LNCAP (cell line): ENCODE measurements at regions not wholly inside any gene's neighbourhood (a gene's known extent, or its start where the extent isn't known, plus 50 kb on each side); places are given as distances from the start of the nearest gene placed in this dataset.

Source experiments
- CTCF ChIP-seq: fragments of 450-650 bp; IDR thresholded peaks from 2 replicates; pipeline ENCODE4 v1.5.1; 2017; ENCODE audit warnings: mild to moderate bottlenecking

DNA sequence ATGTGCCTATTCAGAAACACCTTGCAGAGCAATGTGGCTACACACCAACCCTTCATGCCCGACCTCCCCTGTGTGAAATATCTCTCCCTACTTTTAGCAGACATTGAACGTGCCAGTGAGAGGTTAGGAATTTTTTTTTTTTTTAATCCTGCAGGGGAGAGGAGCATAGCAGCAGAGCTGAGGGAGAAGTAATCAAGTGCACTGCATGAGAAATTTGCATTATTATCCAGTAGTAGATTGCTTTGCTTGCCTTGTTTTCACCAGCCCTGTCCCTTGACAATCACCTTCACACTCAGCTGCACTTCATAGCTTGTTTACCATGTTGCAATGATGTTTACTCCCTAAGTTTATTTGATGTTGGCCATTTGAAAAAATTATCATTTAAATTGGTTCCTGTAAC is 489.6 kb upstream of the ZNF608 start:
- TF ChIP-seq CTCF, result no peak

GRCh38 chr5:125236981-125237380 is 490.5 kb upstream of the ZNF608 start:
- TF ChIP-seq CTCF, result no peak

DNA sequence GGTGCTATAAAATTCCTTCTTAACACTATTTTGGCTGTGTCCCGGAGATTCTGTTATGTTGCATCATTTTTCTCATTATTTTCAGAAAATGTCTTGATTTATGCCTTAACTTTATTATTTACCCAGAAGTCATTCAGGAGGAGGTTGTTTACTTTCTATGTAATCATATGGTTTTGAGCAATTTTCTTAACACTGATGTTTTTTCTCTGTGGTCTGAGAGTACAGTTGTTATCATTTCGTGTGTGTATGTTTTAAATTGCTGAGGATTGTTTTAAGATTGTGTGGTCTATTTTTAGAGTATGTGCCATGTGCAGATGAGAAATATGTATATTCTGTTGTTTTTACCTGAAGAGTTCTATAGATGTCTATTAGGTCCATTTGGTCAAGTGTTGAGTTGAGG is 498.1 kb upstream of the ZNF608 start:
- TF ChIP-seq CTCF, result no peak

- no peak for TF ChIP-seq CTCF
These were observed 498.8 kb upstream of the ZNF608 start for GRCh38 chr5:125245216-125245615.

- TF ChIP-seq CTCF, result no peak
These were observed 503.0 kb upstream of the ZNF608 start for GRCh38 chr5:125249400-125249799.

DNA sequence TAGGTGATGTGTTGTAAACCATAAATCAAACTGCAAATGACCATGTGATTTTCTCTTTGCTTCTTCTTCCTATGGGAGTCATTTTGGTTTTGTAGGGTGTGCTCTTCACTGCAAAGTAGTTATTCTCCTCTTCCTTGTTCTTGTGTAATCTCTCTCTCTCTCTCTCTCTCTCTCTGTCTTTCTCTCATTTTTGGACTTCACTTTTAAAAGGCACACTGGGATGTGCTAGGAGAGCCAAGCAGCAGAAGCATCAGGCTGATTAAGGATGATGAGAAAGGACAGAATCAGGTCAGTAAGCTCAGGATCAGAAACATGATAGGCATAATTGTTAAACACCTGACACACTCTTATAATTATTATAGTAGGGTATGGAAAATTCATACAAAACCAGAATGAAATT is 505.3 kb upstream of the ZNF608 start:
- TF ChIP-seq CTCF, result no peak

GRCh38 chr5:125254267-125254666 is 507.8 kb upstream of the ZNF608 start:
- TF ChIP-seq CTCF, result no peak

DNA sequence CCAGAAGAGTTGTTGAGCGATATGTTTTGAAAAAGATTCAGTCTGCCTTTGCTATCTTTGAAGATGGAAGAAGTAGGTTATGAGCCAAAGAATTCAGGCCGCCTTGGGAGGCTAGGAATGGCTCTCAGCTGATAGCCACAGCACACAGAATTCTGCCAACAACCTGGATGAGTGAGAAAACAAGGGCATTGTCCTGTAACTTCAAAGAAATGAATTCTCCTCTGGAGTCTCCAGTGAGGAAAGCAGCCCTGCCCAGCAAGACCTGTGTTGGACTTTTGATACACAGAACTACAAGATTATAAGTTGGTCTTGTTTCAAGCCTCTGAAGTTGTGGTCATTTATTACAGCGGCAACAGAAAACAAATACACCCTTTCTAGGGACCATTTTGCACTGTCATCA is 509.9 kb upstream of the ZNF608 start:
- no peak for TF ChIP-seq CTCF
